HCT116 (cell line): ENCODE measurements at regions not wholly inside any gene's neighbourhood (a gene's known extent, or its start where the extent isn't known, plus 50 kb on each side); places are given as distances from the start of the nearest gene placed in this dataset.

ENCODE experiments used
- ATAC-seq: fragments of 200-7000 bp; cut with Tn5 transposase; 2 replicates; pipeline ENCODE4 v1.9.1; 2020; ENCODE audit warnings: mild to moderate bottlenecking, moderate library complexity
- BruUV-seq: library from RNA; stranded (reverse); fragments of 400-500 nt; replicated peaks from 2 replicates; lab custom pipeline; 2021; lab: Mats Ljungman, UMichigan
- CTCF ChIA-PET: fragments of 300-600 bp; sonication (Branson Sonifier 250); formaldehyde crosslinking; loops from one replicate; lab custom pipeline; 2021; ENCODE audit warnings: antibody characterized with exemption; lab: Charles Lee
- POLR2A ChIA-PET: fragments of 300-600, 350-600 bp; sonication (Branson Sonifier 250); formaldehyde crosslinking; loops from one replicate; lab custom pipeline; 2021; ENCODE audit warnings: antibody characterized with exemption; lab: Charles Lee
- RAD21 ChIA-PET, 2 experiments: fragments of 300-600 bp; sonication (Branson Sonifier 250); formaldehyde crosslinking; loops; one replicate each; lab custom pipeline; 2023; ENCODE audit warnings: low total read pairs in 2 of 2; ENCODE audit not compliant: uncharacterized antibody in 2 of 2, unreplicated experiment in 2 of 2, low non-redundant PET in 1 of 2; lab: Charles Lee
- DNase-seq: peaks from one replicate; pipeline ENCODE4 v3.0.0-alpha.2; 2010; ENCODE audit warnings: low read depth, low spot score
- H2AFZ ChIP-seq: fragments of 200-600 bp; shearing (Covaris generic), sonication (generic); 2 replicates; pipeline ENCODE4 v1.6.1; 2017; ENCODE audit warnings: low read depth, mixed run types, mixed read lengths, antibody characterized with exemption, low read length; ENCODE audit not compliant: poor library complexity, severe bottlenecking
- H3K27ac ChIP-seq: 2 replicates; pipeline ENCODE4 v1.5.1; 2012; ENCODE audit warnings: low read depth, low read length
- H3K27me3 ChIP-seq: fragments of 200-600 bp; sonication (generic); 2 replicates; pipeline ENCODE4 v1.6.1; 2016; ENCODE audit warnings: mixed run types, low read length, mixed read lengths; ENCODE audit not compliant: insufficient read depth
- H3K36me3 ChIP-seq, 2 experiments: fragments of 200-500 bp in 1 of 2; fragments of 200-600 bp in 1 of 2; sonication (Bioruptor generic) in 1 of 2; sonication (generic) in 1 of 2; 2 replicates each; pipeline versions ENCODE4 v1.5.1 to v1.6.1; 2014 to 2016; ENCODE audit warnings: low read length in 2 of 2, inconsistent platforms in 1 of 2, mixed read lengths in 1 of 2, mixed run types in 1 of 2; ENCODE audit not compliant: insufficient read depth in 2 of 2, control insufficient read depth in 1 of 2
- H3K4me1 ChIP-seq, 2 experiments: fragments of 200-600 bp in 1 of 2; sonication (generic) in 1 of 2; 2 replicates each; pipeline versions ENCODE4 v1.5.1 to v1.6.1; 2012 to 2017; ENCODE audit warnings: low read length in 2 of 2, inconsistent platforms in 1 of 2, mild to moderate bottlenecking in 1 of 2, mixed read lengths in 1 of 2, mixed run types in 1 of 2, moderate library complexity in 1 of 2; ENCODE audit not compliant: insufficient read depth in 2 of 2, control insufficient read depth in 1 of 2
- H3K4me2 ChIP-seq: fragments of 200-600 bp; sonication (generic); 2 replicates; pipeline ENCODE4 v1.6.1; 2017; ENCODE audit warnings: mixed run types, low read length, mixed read lengths
- H3K4me3 ChIP-seq, 2 experiments: fragments of 200-600 bp in 1 of 2; sonication (generic) in 1 of 2; replicated peaks in 1 of 2; 2 replicates each; pipeline ENCODE4 v1.5.1; 2011 to 2016; ENCODE audit warnings: low read length in 2 of 2, control low read depth in 1 of 2, low read depth in 1 of 2, mild to moderate bottlenecking in 1 of 2, mixed read lengths in 1 of 2, mixed run types in 1 of 2
- H3K79me2 ChIP-seq: fragments of 200-600 bp; sonication (generic); 2 replicates; pipeline ENCODE4 v1.6.1; 2017; ENCODE audit warnings: mild to moderate bottlenecking, mixed run types, low read length, moderate library complexity, mixed read lengths; ENCODE audit not compliant: insufficient read depth
- H3K9ac ChIP-seq: fragments of 200-600 bp; sonication (generic); 2 replicates; pipeline ENCODE4 v1.6.1; 2016; ENCODE audit warnings: low read length, mixed read lengths
- H3K9me2 ChIP-seq: fragments of 200-600 bp; sonication (generic), shearing (Covaris generic); 2 replicates; pipeline ENCODE4 v1.6.1; 2017; ENCODE audit warnings: mixed run types, mild to moderate bottlenecking, moderate library complexity; ENCODE audit not compliant: insufficient read depth
- H3K9me3 ChIP-seq, 2 experiments: fragments of 200-500 bp in 1 of 2; fragments of 200-600 bp in 1 of 2; sonication (Bioruptor generic) in 1 of 2; sonication (generic) in 1 of 2; 2 replicates each; pipeline ENCODE4 v1.6.1; 2014 to 2017; ENCODE audit warnings: low read length in 2 of 2, mixed read lengths in 2 of 2, inconsistent platforms in 1 of 2, low read depth in 1 of 2, mild to moderate bottlenecking in 1 of 2, mixed run types in 1 of 2, moderate library complexity in 1 of 2; ENCODE audit not compliant: control insufficient read depth in 1 of 2, insufficient read depth in 1 of 2
- H4K20me1 ChIP-seq: fragments of 200-600 bp; sonication (generic), shearing (Covaris generic); 2 replicates; pipeline ENCODE4 v1.6.1; 2017; ENCODE audit warnings: mixed run types, mild to moderate bottlenecking, moderate library complexity; ENCODE audit not compliant: insufficient read depth
- CBX3 ChIP-seq: IDR thresholded peaks from 2 replicates; pipeline ENCODE4 v1.6.1; 2012; ENCODE audit warnings: low read depth
- CEBPB ChIP-seq: IDR thresholded peaks from 2 replicates; pipeline ENCODE4 v1.6.1; 2012; ENCODE audit warnings: low read depth
- EGR1 ChIP-seq: IDR thresholded peaks from 2 replicates; pipeline ENCODE4 v1.6.1; 2012; ENCODE audit warnings: low read depth
- EZH2phosphoT487 ChIP-seq: fragments of 200-600 bp; IDR thresholded peaks from 2 replicates; pipeline ENCODE4 v1.6.1; 2018; ENCODE audit warnings: antibody characterized with exemption, borderline replicate concordance
- FOSL1 ChIP-seq: IDR thresholded peaks from 2 replicates; pipeline ENCODE4 v1.6.1; 2012; ENCODE audit warnings: low read depth
- JUND ChIP-seq: IDR thresholded peaks from 2 replicates; pipeline ENCODE4 v1.6.1; 2012
- POLR2AphosphoS5 ChIP-seq: IDR thresholded peaks from 2 replicates; pipeline ENCODE4 v1.6.1; 2011; ENCODE audit warnings: mild to moderate bottlenecking, low read depth, low read length, moderate library complexity
- RAD21 ChIP-seq: IDR thresholded peaks from 2 replicates; pipeline ENCODE4 v1.6.1; 2012; ENCODE audit warnings: low read depth, mild to moderate bottlenecking
- SIN3A ChIP-seq: IDR thresholded peaks from 2 replicates; pipeline ENCODE4 v1.6.1; 2012; ENCODE audit warnings: low read depth
- SP1 ChIP-seq: IDR thresholded peaks from 2 replicates; pipeline ENCODE4 v1.6.1; 2012; ENCODE audit warnings: low read depth
- SRF ChIP-seq: IDR thresholded peaks from 2 replicates; pipeline ENCODE4 v1.6.1; 2012; ENCODE audit warnings: low read depth
- TCF7L2 ChIP-seq: IDR thresholded peaks from 2 replicates; pipeline ENCODE4 v1.7.0; 2011; ENCODE audit warnings: borderline replicate concordance, inconsistent platforms; ENCODE audit not compliant: insufficient read depth, insufficient read length; ENCODE audit errors: extremely low read depth
- YY1 ChIP-seq: IDR thresholded peaks from 2 replicates; pipeline ENCODE4 v1.6.1; 2011; ENCODE audit warnings: low read length, low read depth, moderate library complexity, mild to moderate bottlenecking; ENCODE audit not compliant: insufficient replicate concordance; ENCODE audit errors: extremely low read depth
- ZFX ChIP-seq: fragments of 450-650 bp; IDR thresholded peaks from 2 replicates; pipeline ENCODE4 v1.6.1; 2017
- ZNF274 ChIP-seq: fragments of 200-500 bp; sonication (Bioruptor generic); IDR thresholded peaks from 2 replicates; pipeline ENCODE4 v1.6.1; 2014; ENCODE audit warnings: mild to moderate bottlenecking, low read depth, low read length, inconsistent platforms
- intact Hi-C: fragments of 100-400 bp; cut with micrococcal nuclease; formaldehyde crosslinking; loops from 2 replicates; pipeline ENCODE4 v1.10.0; 2022
- TF ChIP-seq, protein P1 (sequence below): IDR thresholded peaks from 2 replicates; pipeline ENCODE4 v1.6.1; 2012
- TF ChIP-seq, protein P2 (sequence below): IDR thresholded peaks from 2 replicates; pipeline ENCODE4 v1.6.1; 2011; ENCODE audit warnings: mild to moderate bottlenecking, low read length, moderate library complexity; ENCODE audit not compliant: insufficient replicate concordance; ENCODE audit errors: extremely low read depth
- TF ChIP-seq, protein P3 (sequence below): IDR thresholded peaks from 2 replicates; pipeline ENCODE4 v1.6.1; 2012
- TF ChIP-seq, protein P4 (sequence below), 3 experiments: fragments of 200-600 bp in 1 of 3; sonication (generic) in 1 of 3; IDR thresholded peaks in 2 of 3; conservative IDR thresholded peaks in 1 of 3; 2 replicates each; pipeline ENCODE4 v1.5.1; 2012 to 2017; ENCODE audit warnings: low read depth in 2 of 3, low read length in 2 of 3, antibody characterized with exemption in 1 of 3, borderline replicate concordance in 1 of 3, control low read depth in 1 of 3, mild to moderate bottlenecking in 1 of 3, mixed read lengths in 1 of 3, mixed run types in 1 of 3, moderate library complexity in 1 of 3; ENCODE audit not compliant: insufficient read depth in 1 of 3
- TF ChIP-seq, protein P5 (sequence below): IDR thresholded peaks from 2 replicates; pipeline ENCODE4 v1.6.1; 2012; ENCODE audit warnings: low read depth

DNA sequence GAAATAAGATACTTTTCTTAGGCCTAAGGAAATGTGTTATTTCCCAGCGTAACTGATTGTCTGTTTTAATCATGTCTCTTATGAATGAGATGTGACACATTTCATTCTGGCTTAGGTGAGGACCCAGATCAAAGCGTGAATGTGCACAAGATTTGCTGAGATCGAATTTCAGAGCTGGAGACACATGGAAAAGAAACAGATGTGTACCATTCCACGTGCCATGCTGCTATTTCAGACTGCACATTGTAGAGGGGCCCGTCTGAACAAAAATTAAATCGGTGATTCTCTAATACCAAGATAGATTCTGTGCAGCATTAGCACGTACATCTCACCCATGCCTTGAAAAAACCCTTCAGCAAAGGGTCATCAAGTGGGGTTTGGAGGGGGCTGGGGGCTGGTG lies 290.4 kb downstream of the AACS start:
- ChIA-PET RAD21 (no interaction called here), CTCF (no interaction called here), POLR2A (no interaction called here)
- H3K9me3 ChIP-seq, result peaks cover 0 to 4% of the 10 kb centered on the region in 2 experiments; a peak in 1 of 4 replicates
- TF ChIP-seq SP1, result no peak
- TF ChIP-seq EZH2phosphoT487, result no peak
- TF ChIP-seq, protein P1, sequence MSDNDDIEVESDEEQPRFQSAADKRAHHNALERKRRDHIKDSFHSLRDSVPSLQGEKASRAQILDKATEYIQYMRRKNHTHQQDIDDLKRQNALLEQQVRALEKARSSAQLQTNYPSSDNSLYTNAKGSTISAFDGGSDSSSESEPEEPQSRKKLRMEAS, result no peak
- TF ChIP-seq EGR1, result no peak
- TF ChIP-seq, protein P2, sequence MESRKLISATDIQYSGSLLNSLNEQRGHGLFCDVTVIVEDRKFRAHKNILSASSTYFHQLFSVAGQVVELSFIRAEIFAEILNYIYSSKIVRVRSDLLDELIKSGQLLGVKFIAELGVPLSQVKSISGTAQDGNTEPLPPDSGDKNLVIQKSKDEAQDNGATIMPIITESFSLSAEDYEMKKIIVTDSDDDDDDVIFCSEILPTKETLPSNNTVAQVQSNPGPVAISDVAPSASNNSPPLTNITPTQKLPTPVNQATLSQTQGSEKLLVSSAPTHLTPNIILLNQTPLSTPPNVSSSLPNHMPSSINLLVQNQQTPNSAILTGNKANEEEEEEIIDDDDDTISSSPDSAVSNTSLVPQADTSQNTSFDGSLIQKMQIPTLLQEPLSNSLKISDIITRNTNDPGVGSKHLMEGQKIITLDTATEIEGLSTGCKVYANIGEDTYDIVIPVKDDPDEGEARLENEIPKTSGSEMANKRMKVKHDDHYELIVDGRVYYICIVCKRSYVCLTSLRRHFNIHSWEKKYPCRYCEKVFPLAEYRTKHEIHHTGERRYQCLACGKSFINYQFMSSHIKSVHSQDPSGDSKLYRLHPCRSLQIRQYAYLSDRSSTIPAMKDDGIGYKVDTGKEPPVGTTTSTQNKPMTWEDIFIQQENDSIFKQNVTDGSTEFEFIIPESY, result no peak
- TF ChIP-seq JUND, result no peak
- TF ChIP-seq ZFX, result no peak
- TF ChIP-seq SRF, result no peak
- no peak for TF ChIP-seq YY1
- TF ChIP-seq ZNF274, result no peak
- TF ChIP-seq RAD21, result no peak
- no peak for TF ChIP-seq CBX3
- TF ChIP-seq TCF7L2, result no peak
- TF ChIP-seq CEBPB, result no peak
- TF ChIP-seq, protein P3, sequence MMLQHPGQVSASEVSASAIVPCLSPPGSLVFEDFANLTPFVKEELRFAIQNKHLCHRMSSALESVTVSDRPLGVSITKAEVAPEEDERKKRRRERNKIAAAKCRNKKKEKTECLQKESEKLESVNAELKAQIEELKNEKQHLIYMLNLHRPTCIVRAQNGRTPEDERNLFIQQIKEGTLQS, result no peak
- TF ChIP-seq SIN3A, result no peak
- TF ChIP-seq FOSL1, result no peak
- TF ChIP-seq, protein P4, sequence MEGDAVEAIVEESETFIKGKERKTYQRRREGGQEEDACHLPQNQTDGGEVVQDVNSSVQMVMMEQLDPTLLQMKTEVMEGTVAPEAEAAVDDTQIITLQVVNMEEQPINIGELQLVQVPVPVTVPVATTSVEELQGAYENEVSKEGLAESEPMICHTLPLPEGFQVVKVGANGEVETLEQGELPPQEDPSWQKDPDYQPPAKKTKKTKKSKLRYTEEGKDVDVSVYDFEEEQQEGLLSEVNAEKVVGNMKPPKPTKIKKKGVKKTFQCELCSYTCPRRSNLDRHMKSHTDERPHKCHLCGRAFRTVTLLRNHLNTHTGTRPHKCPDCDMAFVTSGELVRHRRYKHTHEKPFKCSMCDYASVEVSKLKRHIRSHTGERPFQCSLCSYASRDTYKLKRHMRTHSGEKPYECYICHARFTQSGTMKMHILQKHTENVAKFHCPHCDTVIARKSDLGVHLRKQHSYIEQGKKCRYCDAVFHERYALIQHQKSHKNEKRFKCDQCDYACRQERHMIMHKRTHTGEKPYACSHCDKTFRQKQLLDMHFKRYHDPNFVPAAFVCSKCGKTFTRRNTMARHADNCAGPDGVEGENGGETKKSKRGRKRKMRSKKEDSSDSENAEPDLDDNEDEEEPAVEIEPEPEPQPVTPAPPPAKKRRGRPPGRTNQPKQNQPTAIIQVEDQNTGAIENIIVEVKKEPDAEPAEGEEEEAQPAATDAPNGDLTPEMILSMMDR (IDR thresholded peaks at IDR 0.05 in 2 of 3, conservative IDR thresholded peaks at IDR 0.05 in 1 of 3; ENCODE audit: borderline replicate concordance in 1 of 3, insufficient read depth in 1 of 3, low read depth in 2 of 3, low read length in 2 of 3), result no peak
- TF ChIP-seq POLR2AphosphoS5, result no peak
- TF ChIP-seq, protein P5, sequence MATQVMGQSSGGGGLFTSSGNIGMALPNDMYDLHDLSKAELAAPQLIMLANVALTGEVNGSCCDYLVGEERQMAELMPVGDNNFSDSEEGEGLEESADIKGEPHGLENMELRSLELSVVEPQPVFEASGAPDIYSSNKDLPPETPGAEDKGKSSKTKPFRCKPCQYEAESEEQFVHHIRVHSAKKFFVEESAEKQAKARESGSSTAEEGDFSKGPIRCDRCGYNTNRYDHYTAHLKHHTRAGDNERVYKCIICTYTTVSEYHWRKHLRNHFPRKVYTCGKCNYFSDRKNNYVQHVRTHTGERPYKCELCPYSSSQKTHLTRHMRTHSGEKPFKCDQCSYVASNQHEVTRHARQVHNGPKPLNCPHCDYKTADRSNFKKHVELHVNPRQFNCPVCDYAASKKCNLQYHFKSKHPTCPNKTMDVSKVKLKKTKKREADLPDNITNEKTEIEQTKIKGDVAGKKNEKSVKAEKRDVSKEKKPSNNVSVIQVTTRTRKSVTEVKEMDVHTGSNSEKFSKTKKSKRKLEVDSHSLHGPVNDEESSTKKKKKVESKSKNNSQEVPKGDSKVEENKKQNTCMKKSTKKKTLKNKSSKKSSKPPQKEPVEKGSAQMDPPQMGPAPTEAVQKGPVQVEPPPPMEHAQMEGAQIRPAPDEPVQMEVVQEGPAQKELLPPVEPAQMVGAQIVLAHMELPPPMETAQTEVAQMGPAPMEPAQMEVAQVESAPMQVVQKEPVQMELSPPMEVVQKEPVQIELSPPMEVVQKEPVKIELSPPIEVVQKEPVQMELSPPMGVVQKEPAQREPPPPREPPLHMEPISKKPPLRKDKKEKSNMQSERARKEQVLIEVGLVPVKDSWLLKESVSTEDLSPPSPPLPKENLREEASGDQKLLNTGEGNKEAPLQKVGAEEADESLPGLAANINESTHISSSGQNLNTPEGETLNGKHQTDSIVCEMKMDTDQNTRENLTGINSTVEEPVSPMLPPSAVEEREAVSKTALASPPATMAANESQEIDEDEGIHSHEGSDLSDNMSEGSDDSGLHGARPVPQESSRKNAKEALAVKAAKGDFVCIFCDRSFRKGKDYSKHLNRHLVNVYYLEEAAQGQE, result no peak
- H3K9ac ChIP-seq, result no peak overlapping the region
- no peaks in the 10 kb centered on the region for H3K36me3 ChIP-seq
- no peak overlapping the region for H3K4me3 ChIP-seq
- no peak overlapping the region for H3K4me2 ChIP-seq
- intact Hi-C loops, result no loop called here
- DNase-seq, result no peak
- no peak for ATAC-seq
- H3K9me2 ChIP-seq, result no peaks in the 10 kb centered on the region
- BruUV-seq, result no TSS peak
- H2AFZ ChIP-seq, result no peak overlapping the region
- no peak overlapping the region for H3K27ac ChIP-seq
- H3K27me3 ChIP-seq, result peaks cover 9% of the 10 kb centered on the region
- no peaks in the 10 kb centered on the region for H3K79me2 ChIP-seq
- H4K20me1 ChIP-seq, result no peaks in the 10 kb centered on the region
- H3K4me1 ChIP-seq, result no peaks in the 10 kb centered on the region
